GM18511 (cell line): ENCODE measurements at regions not wholly inside any gene's neighbourhood (a gene's known extent, or its start where the extent isn't known, plus 50 kb on each side); places are given as distances from the start of the nearest gene placed in this dataset.

ENCODE experiments used
- ATAC-seq: cut with Tn5 transposase; IDR thresholded peaks from one replicate; pipeline ENCODE4 v1.9.1; 2021; ENCODE audit warnings: mild to moderate bottlenecking, moderate library complexity; ENCODE audit not compliant: unreplicated experiment

- no peak for ATAC-seq
These were observed 237.6 kb upstream of the JARID2 start for GRCh38 chr6:15008269-15008668.

- ATAC-seq: no peak
These were observed 230.9 kb upstream of the JARID2 start for GRCh38 chr6:15014958-15015357.

GRCh38 chr6:15016813-15017212 lies 229.1 kb upstream of the JARID2 start:
- ATAC-seq: no peak

- no peak for ATAC-seq
These were observed 228.6 kb upstream of the JARID2 start for GRCh38 chr6:15017261-15017660.

- ATAC-seq: no peak
These were observed 228.1 kb upstream of the JARID2 start for GRCh38 chr6:15017803-15018202.

- ATAC-seq: no peak
These were observed 225.6 kb upstream of the JARID2 start for GRCh38 chr6:15020119-15020770.

- ATAC-seq: no peak
These were observed 224.8 kb upstream of the JARID2 start for GRCh38 chr6:15021074-15021473.

GRCh38 chr6:15023018-15023417 lies 222.9 kb upstream of the JARID2 start:
- peak; percentile 48 for ATAC-seq

- peak; percentile 93 for ATAC-seq
These were observed 222.4 kb upstream of the JARID2 start for GRCh38 chr6:15023448-15023847.

- ATAC-seq: no peak
These were observed 220.4 kb upstream of the JARID2 start for GRCh38 chr6:15025446-15025845.

- ATAC-seq: no peak
These were observed 219.0 kb upstream of the JARID2 start for GRCh38 chr6:15026832-15027231.

GRCh38 chr6:15027472-15027871 lies 218.4 kb upstream of the JARID2 start:
- no peak for ATAC-seq

- no peak for ATAC-seq
These were observed 213.9 kb upstream of the JARID2 start for GRCh38 chr6:15032015-15032414.

GRCh38 chr6:15033850-15034203 lies 212.0 kb upstream of the JARID2 start:
- ATAC-seq: no peak

- no peak for ATAC-seq
These were observed 209.1 kb upstream of the JARID2 start for GRCh38 chr6:15036690-15037245.

GRCh38 chr6:15037253-15037652 lies 208.6 kb upstream of the JARID2 start:
- no peak for ATAC-seq

GRCh38 chr6:15038013-15038791 lies 207.7 kb upstream of the JARID2 start:
- ATAC-seq: no peak

GRCh38 chr6:15039136-15039535 lies 206.7 kb upstream of the JARID2 start:
- ATAC-seq: no peak

GRCh38 chr6:15042938-15043337 lies 202.9 kb upstream of the JARID2 start:
- ATAC-seq: no peak

GRCh38 chr6:15044146-15044882 lies 201.6 kb upstream of the JARID2 start:
- ATAC-seq: no peak

- no peak for ATAC-seq
These were observed 200.9 kb upstream of the JARID2 start for GRCh38 chr6:15044948-15045347.

GRCh38 chr6:15046751-15047150 lies 199.1 kb upstream of the JARID2 start:
- ATAC-seq: no peak
